ENCODE measurements at regions not wholly inside any gene's neighbourhood (a gene's known extent, or its start where the extent isn't known, plus 50 kb on each side); places are given as distances from the start of the nearest gene placed in this dataset.
A peak's percentile ranks its signal among the peaks of the same experiment; 100 is the strongest.

GRCh38 chr21:38712071-38712470, 93.7 kb upstream of the ETS2 start:
- DNase-seq: no peak

- no peak for DNase-seq
Observed at GRCh38 chr21:38712664-38713063, 93.1 kb upstream of the ETS2 start.

- DNase-seq: no peak
Observed at GRCh38 chr21:38714039-38714817, 91.5 kb upstream of the ETS2 start.

GRCh38 chr21:38714999-38715398, 90.7 kb upstream of the ETS2 start:
- DNase-seq: no peak

- no peak for DNase-seq
Observed at GRCh38 chr21:38716088-38716487, 89.6 kb upstream of the ETS2 start.

- DNase-seq: no peak
Observed at GRCh38 chr21:38716942-38717341, 88.8 kb upstream of the ETS2 start.

GRCh38 chr21:38718481-38718880, 87.2 kb upstream of the ETS2 start:
- no peak for DNase-seq

- DNase-seq: no peak
Observed at GRCh38 chr21:38720074-38720473, 85.7 kb upstream of the ETS2 start.

- no peak for DNase-seq
Observed at GRCh38 chr21:38721055-38721454, 84.7 kb upstream of the ETS2 start.

- DNase-seq: no peak
Observed at GRCh38 chr21:38721958-38722357, 83.8 kb upstream of the ETS2 start.

- no peak for DNase-seq
Observed at GRCh38 chr21:38725196-38726157, 80.3 kb upstream of the ETS2 start.

- no peak for DNase-seq
Observed at GRCh38 chr21:38726482-38726881, 79.2 kb upstream of the ETS2 start.

- DNase-seq: no peak
Observed at GRCh38 chr21:38729291-38729690, 76.4 kb upstream of the ETS2 start.

GRCh38 chr21:38729754-38730379, 75.9 kb upstream of the ETS2 start:
- no peak for DNase-seq

GRCh38 chr21:38733972-38734546, 71.7 kb upstream of the ETS2 start:
- peak; percentile 65 to 68 for DNase-seq

- no peak for DNase-seq
Observed at GRCh38 chr21:38734646-38735365, 70.9 kb upstream of the ETS2 start.

GRCh38 chr21:38735626-38736206, 70.0 kb upstream of the ETS2 start:
- DNase-seq: no peak

- no peak for DNase-seq
Observed at GRCh38 chr21:38740090-38740489, 65.6 kb upstream of the ETS2 start.

- DNase-seq: no peak
Observed at GRCh38 chr21:38741092-38741949, 64.4 kb upstream of the ETS2 start.

GRCh38 chr21:38741950-38742256, 63.8 kb upstream of the ETS2 start:
- DNase-seq: no peak

GRCh38 chr21:38742580-38743260, 63.0 kb upstream of the ETS2 start:
- DNase-seq: no peak
